NCI-H748 (cell line): ENCODE measurements at regions not wholly inside any gene's neighbourhood (a gene's known extent, or its start where the extent isn't known, plus 50 kb on each side); places are given as distances from the start of the nearest gene placed in this dataset.

Source experiments
- DNase-seq: peaks from one replicate; lab custom pipeline; 2025; ENCODE audit not compliant: unreplicated experiment; lab: John Stamatoyannopoulos, UW

DNA sequence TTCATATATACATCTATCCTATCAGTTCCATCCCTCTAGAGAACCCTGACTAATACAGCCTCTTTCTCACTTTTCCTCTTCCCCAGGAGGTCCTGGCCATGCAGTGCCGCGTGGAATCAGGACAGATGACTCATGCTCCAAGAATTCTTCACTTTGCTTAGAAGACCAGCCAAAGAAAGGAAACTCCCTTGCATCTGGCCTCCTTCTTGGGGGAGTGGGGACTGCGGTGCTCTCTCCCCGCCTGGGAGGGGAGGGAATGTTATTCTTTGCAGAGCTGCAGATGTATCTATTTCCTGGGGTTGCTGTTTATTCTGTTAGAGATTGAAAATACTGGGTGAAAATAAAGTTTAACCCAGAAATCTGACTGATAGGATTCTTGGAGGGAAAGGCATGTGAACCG lies 111.5 kb upstream of the SH3BP4 start:
- DNase-seq, result no peak

DNA sequence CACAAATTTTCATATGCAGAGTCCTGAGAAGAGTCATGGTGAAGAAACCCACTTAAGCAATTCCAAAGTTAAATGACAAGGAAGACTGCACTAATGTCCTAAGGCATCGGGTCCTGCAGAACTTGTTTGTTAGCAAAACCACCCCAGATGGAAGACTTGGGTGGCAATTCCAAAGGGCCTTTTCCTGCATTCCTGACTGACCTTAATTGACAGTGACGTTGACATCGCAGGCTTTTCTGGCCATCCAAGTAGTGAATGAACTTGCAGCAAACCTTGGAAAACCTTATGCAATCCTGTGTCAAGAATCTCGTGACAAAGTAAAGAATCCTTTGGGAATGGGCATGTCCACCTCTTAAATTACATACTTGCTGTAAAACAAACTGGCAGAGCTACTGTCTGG lies 112.5 kb upstream of the SH3BP4 start:
- no peak for DNase-seq

DNA sequence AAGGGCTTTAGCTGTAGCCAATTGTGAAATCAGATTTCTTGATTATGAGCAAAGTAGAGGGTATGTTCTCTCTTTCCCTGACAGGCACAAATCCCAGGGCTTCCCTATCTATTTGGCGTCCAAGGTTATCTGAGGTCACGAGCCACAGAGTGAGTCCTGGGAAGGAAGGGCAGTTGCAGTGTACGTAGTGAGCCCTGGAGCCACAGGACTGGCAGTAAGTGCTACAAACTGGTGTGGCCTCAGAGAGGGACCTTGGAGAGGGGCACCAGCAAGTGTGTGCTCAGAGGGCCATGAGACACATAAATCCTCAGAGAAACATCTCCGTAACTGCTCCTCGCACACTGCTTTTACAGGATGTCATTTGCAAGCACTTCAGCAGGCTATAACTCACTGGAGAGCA lies 115.5 kb upstream of the SH3BP4 start:
- DNase-seq, result no peak

DNA sequence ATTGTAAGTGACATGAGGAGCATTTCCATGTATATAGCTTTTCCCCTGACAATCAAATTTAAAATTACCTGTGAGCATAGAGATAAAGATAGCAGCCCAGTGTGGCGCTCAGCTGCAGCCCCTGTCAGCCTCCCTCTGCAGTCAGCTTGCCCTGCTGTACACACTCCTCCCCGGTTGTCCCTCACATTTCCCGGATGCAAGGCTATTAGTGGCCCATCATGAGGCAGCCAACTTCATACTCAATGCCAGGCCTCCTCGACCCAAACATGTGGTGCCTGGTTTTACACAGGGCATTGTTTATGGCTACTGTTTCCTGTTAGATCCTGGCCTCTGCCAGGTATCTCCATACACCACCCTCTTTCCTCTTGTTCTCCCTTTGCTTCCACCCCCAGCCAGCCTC lies 116.1 kb upstream of the SH3BP4 start:
- no peak for DNase-seq

DNA sequence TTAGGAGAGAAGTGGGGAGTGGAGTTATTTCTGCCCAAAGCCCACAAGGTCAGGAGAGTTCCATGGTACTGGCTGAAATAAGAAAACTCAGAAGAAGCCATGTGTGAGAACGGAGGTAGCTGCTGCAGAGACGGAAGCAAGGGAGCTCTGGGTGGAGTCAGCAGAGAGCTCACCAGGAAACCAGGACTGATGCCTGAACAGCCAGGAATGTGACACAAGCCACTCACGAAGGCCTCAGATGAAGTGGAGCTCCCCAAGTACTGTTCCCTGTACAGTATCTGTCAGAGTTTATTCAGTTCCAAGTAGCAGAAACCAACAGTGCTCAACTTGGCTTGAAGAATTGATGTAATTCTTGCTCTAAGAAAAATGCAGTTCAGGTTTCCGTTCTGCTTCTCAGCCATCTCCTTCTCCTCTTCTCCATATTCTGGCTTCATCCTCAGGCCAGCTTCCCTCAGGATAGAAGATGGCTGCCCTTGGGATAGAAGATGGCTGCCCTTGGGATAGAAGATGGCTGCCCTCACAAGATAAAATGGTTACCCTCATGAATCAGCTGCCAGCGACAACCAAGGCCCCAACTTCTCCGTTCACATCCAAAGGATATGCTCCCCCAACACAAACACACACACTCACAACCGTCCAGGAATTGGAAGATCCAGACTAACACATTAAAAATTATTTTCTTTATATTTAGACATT lies 117.4 kb upstream of the SH3BP4 start:
- DNase-seq, result no peak

DNA sequence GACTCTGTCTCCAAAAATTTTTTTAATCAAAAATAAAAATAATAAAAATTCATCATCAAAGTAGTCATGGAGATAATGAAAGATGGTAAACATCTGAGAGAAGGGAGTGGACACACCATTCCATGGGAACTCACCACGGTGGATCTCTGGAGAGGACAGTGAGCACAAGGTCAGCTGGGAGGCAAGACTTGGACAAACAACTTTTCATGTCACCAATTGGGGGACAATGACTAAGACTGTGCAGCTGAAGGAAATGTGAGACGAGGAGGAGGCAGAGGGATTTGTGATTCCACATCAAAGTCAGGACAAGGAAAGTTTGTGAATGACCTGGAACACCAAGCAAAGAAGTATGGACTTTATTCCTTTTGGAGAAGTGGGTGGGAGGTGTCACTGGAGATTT lies 121.0 kb upstream of the SH3BP4 start:
- no peak for DNase-seq

DNA sequence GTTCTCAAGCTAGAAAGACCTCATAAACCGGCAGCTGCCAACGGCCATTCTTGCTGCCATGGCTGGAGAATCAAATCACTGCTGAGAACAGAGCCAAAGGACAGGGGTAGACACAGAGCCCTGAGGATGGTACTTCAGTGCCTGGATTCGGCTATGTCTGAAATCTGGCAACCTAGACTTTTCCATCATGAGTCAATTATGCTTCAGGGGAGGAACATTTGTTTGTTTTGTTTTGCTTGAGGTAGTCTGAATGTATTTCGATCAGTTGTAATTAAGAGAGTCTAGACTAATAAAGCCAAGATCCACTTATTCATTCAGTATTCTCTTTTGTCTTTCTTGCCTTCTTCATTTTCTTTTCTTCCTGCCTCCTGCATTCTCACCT lies 122.8 kb upstream of the SH3BP4 start:
- DNase-seq, result no peak

DNA sequence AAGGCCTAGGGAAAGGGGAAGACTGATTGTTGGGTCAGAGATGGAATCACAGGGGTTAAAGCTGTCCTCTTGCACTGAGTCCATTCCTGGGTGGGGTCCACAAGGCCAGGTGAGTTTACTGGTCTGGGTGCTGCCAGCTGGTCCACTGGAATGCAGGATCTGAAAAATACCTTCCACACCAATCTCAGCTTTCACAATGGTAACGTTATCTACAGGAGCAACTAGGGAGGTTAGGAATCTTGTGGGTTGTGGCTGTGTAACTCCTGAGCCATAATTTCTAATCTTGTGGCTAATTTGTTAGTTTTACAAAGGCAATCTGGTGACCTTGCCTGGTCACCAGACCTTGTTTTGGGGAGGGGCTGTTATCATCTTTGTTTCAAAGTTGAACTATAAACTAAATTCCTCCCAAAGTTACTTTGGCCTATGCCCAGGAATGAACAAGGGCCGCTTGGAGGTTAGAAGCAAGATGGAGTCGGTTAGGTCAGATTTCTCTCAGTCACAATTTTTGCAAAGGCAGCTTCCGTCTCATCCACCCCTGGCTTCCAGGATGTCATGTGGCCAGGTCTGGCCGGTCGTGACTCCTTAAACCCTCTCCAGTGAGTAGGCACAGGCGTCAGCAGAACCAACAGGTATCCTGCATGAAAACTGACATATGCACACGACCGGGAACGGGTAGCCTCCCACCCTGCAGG lies 123.3 kb upstream of the SH3BP4 start:
- no peak for DNase-seq

DNA sequence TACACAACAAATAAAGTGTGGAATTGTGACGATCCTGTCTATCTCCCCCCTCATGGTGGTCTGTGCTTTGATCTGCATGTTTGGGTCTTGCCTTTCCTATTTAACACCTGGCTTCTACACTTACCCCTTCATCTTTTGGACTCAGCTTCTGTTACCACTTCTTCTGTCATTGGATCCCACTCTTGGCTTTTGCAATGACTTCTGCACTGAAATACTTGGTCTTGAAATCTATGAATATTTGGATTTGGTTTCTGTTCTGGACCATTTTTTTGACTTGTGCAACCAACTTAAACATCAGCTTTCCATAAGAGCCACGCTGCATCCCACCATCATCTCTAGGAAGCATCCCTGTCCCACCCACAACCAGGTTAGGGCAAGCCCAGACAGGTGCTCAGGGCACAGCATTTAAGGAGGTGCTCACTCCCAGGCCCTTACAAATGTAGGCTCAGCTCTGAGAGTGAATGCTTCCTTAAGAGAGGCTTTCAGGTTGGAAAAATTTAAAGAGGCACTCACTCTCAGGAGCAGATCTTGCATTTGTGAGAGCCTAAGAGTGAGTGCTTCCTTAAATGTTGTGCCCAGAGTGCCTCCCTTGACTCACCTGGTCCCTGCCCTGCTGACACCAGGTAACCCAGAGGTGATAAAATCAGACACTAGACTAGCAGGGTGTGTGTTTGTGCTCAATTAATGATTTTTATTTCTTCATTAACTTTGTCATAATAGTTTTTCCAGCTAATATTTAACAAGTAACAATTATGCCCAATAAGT lies 124.5 kb upstream of the SH3BP4 start:
- DNase-seq, result peak; percentile 15

DNA sequence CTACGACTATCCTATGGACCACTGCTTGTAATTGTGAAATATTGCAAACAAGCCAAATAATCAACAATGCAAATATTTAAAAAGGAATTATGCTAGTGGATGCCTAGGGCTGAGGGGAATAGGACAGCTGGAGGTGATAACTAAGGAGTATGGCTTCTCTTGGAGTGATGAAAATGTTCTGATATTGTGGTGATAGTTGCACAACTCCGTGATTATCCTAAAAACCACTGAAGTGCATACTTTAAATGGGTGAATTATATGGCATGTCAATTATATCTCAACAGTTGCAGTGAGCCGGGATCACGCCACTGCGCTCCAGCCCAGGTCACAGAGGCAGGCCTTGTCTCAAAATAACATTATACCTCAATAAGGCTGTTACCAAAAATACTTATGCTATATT lies 125.1 kb upstream of the SH3BP4 start:
- DNase-seq, result no peak

DNA sequence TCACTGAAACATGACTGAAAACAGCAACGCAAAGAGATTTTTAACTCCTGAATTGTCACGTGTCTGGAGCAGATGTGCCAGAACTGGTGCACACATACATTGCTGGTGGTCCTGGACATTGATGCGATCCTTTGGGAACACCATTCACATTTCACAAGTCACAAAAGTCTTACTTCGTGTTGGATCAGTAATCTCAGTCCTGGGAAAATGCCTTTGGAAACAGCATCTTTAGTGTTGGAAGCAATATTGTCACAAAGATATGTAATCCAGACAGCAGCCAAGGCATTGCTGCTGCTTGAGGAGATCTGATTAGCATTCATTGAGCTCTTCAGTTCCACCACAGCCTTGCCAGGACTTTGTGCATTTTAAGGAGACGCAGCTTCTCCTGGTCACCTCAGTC lies 126.2 kb upstream of the SH3BP4 start:
- no peak for DNase-seq

DNA sequence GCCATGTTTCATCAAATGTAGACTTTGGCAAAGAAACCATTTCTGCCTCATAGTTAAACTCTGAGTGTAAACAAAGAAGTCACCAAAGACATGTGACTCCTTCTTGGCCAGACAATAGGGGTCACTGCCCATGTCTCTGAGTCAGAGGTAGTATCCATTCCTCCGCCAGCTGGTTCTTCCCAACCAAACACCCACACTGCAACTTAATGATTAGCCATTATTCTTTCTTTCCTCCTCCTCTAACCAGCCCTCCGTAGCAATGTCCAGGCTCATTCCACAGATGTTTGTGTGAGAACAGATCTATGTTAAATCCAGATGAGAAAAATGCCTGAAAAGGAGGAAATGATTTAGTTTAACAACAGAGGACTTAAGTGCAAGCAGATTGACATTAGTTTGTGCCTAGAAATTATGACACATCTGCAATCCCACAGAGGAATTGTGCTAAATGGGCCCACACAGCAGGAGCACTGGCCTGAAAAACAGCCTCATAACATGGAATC lies 127.9 kb upstream of the SH3BP4 start:
- DNase-seq, result no peak

DNA sequence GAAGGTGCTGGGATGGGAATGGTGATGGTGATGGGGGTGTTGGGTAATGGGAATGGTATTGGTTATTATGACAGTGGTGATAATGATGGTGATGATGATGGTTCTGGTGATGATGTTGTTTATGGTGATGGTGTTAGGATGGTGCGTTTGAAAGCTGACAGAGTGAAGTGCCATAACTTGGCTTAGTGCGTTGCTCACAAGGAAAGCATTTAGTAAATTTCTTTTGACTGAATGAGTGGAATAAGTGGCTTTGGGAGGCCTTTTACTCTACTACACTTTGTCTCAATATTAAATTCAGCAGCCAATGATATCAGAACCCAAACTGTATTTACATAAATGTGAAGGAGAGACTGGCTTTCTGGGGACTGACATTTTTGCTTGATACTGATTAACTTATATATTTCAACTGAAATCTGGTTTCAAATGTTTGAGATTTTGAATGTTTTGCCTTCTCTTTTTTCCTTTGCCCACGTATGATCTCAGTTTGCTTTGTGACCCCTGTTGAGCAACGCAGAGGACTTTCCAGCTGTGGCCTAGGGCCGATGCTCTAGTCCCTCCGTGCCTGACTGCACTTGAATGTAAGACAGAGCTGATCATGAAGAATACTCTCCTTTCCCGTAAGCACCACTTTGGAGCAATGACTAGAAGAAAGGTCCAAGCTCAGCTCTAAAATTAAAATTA lies 128.5 kb upstream of the SH3BP4 start:
- no peak for DNase-seq

DNA sequence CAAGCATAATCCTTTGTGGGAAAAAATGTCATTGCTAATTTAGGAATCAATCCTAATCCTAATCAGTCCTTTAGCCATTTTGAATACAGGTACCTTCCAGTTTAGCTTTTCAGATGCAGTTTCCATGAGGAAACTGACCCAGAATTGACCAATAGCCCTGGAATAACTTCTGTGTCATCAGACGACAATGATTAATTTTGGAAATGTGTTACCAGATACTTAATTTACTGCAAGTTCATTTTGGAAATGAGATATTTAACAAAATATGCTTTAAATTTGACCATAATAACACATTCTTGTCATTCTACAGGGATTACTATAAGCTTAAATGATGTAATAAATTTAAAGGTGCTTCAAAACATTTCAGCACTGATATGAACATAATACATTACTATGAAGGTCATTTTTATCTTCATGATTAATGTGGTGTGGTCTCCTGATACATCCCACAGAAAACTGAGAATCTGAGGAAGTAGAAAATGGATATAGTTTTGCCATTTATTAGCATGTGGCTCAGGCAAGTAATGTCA lies 129.8 kb upstream of the SH3BP4 start:
- no peak for DNase-seq

DNA sequence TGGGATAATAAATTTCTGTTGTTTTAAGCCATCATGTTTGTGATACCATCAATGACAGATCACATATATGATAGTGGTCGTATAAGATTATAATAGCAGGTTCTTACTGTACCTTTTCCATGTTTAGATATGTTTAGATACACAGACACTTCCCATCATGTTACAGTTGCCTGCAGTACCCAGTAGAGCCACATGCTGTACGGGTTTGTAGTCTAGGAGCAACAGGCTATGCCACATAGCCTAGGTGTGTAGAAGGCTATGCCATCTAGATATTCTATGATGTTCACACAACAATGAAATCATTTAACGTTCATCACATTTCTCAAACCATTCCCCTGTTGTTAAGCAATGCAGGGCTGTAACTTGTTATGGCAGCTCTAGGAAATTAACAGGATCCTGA lies 132.9 kb upstream of the SH3BP4 start:
- no peak for DNase-seq

DNA sequence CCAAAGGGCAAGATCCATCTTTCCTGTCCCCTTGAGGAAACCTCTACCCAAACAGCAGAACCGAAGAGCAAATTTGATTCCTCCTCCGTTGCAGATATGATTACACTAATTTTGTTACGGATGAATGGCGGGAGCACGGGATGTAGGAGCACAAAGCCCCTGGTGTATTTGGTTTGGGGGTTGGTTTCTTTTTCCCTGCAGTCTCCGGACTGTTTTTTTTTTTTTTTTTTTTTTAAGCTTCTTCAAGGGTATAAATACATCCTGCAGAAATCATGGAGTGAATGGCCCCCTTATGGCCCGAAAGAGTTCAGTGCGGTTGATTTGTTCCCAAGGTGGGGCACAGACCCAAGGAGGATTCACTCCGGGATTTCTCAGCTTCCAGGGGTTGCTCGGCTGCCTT lies 135.3 kb upstream of the SH3BP4 start:
- DNase-seq, result peak; percentile 74

DNA sequence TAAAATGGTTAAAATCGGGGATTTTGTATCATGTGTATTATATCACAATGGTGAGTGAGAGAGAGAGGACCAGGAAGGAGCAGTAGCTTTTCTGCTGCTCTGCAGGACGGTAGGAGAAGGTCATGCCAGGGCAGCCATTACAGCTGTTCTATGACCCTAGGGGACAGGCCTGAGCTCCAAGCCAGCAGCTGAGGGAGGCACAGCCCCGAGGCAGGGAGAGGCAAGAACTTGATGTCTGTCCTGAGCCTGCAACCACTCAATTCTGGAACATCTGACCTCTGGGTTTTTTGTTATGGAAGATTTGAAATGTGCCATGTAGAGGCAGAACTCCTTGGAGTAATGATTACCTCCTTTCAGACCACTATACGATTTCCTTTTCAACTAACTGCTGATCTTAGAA lies 135.8 kb upstream of the SH3BP4 start:
- peak; percentile 21 for DNase-seq

DNA sequence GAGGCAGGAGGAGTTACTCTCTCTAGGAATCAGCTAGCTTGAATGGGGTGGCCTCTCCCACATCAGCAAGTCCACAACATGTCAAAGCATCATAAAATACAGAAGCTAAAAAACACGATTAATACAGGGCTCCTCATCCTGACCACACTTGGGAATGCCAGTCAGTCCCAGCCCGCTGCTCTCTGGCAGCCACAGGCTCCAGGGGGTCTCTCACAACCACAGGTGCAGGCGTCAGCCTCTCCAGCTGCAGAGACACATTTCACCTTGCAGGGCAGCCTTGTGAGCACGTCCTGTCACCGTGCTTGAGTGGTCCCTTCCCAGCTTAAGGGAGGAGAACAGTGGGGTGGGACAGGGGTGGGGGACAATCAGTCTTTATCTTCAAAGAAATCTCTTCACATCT lies 137.4 kb upstream of the SH3BP4 start:
- DNase-seq, result peak; percentile 85

DNA sequence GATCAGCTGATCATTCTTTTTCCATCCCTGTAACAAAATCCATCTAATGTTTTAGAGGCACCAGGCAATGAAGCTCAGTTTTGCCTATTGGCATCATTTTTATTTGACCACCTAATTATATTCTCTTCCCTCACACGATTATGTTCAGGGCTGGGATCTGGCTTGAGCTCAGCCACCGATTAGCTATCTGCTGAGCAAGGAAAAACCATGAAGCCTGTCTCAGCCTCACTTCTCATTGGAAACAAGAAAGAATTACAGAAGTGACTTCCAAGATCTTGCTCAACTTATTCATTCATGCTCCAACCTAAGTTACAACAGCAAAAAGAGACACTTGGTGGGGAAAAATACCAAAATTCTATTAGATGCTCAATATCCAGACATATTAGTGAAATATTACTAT lies 139.0 kb upstream of the SH3BP4 start:
- no peak for DNase-seq

DNA sequence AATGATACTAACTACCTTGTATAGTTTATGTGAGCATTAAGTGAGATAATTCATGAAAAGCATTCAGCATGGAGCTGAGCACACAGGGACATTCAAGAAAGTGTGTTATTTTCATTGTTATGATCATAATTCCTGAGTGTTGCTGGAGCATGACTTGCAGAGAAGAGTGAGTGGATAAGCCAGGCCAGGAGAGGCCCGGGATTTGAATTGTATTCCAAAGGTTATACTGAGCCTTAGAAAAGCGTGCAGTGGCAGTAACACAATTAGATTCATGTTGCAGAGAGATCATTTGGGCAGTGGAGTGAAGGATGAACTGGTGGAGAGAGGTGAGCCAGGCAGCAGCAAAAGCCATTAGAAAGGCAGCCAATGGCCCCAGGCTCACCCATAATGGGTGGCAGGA lies 142.9 kb upstream of the SH3BP4 start:
- DNase-seq, result no peak

DNA sequence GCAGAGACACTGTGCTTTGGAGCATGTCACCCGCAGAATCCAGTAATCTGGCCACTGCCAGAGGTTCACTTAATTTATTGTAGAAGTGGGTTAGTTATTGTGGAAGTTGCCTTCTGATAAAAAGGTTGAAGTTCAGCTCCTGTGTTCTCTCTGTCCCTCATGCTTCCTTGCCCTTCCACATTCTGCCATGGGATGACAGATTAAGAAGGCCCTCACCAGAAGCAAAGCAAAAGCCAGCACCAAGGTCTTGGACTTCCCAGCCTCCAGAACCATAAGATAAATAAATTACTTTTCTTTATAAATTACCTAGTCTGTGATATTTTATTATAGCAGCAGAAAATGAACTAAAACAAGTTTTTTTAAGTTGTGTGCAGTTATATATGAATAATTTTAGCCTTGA lies 145.0 kb upstream of the SH3BP4 start:
- DNase-seq, result no peak
